ENCODE measurements at regions not wholly inside any gene's neighbourhood (a gene's known extent, or its start where the extent isn't known, plus 50 kb on each side); places are given as distances from the start of the nearest gene placed in this dataset.
"Not testable (repeated sequence)": the region's sequence is repeated elsewhere in the genome, so short reads cannot be mapped to it uniquely, and the experiment has no call there.

- no peak for TF ChIP-seq POLR2A (IDR thresholded peaks at IDR 0.05)
- TF ChIP-seq CTCF (IDR thresholded peaks at IDR 0.05), result no peak
- 66 to 83% methylated on average over 2 of the region's 2 CpGs for WGBS, 2 donors
- no peak overlapping the region for H3K4me3 ChIP-seq (ENCODE audit: low read depth, poor library complexity, severe bottlenecking)
- intact Hi-C loops (cut with DNase I; ENCODE audit: low total_unique reads), result no loop called here
- DNase-seq (ENCODE audit: low spot score in 2 of 2), result no peak
These were observed 55.6 kb downstream of the OR4C45 start for GRCh38 chr11:50088231-50088630.

- peak in 1 of 2 donors; percentile 3 for DNase-seq (ENCODE audit: low spot score in 2 of 2)
- 47 to 53% methylated on average over 2 of the region's 2 CpGs for WGBS, 2 donors
- intact Hi-C loops (cut with DNase I; ENCODE audit: low total_unique reads), result no loop called here
- no peak overlapping the region for H3K4me3 ChIP-seq (ENCODE audit: low read depth, poor library complexity, severe bottlenecking)
- TF ChIP-seq CTCF (IDR thresholded peaks at IDR 0.05) (no peak), POLR2A (IDR thresholded peaks at IDR 0.05) (no peak)
These were observed 65.6 kb downstream of the OR4C45 start for GRCh38 chr11:50098186-50098725.

GRCh38 chr11:50102916-50103315 lies 70.2 kb downstream of the OR4C45 start:
- TF ChIP-seq POLR2A (IDR thresholded peaks at IDR 0.05) (no peak), CTCF (IDR thresholded peaks at IDR 0.05) (no peak)
- peak in 1 of 2 donors; percentile 13 for DNase-seq (ENCODE audit: low spot score in 2 of 2)
- intact Hi-C loops (cut with DNase I; ENCODE audit: low total_unique reads), result no loop called here
- no peak overlapping the region for H3K4me3 ChIP-seq (ENCODE audit: low read depth, poor library complexity, severe bottlenecking)

GRCh38 chr11:50140686-50141085 lies 108.0 kb downstream of the OR4C45 start:
- H3K4me3 ChIP-seq (ENCODE audit: low read depth, poor library complexity, severe bottlenecking); DNase-seq (ENCODE audit: low spot score in 2 of 2); intact Hi-C loops (cut with DNase I; ENCODE audit: low total_unique reads): not testable (repeated sequence)
- 41 to 44% methylated on average over 2 of the region's 2 CpGs for WGBS, 2 donors

GRCh38 chr11:50146308-50146707 lies 113.6 kb downstream of the OR4C45 start:
- DNase-seq (ENCODE audit: low spot score in 2 of 2); H3K4me3 ChIP-seq (ENCODE audit: low read depth, poor library complexity, severe bottlenecking); intact Hi-C loops (cut with DNase I; ENCODE audit: low total_unique reads): not testable (repeated sequence)
- WGBS, 2 donors, result 32 to 60% methylated on average over 3 of the region's 3 CpGs

- H3K4me3 ChIP-seq (ENCODE audit: low read depth, poor library complexity, severe bottlenecking); DNase-seq (ENCODE audit: low spot score in 2 of 2); intact Hi-C loops (cut with DNase I; ENCODE audit: low total_unique reads): not testable (repeated sequence)
- 81 to 94% methylated on average over 2 of the region's 2 CpGs for WGBS, 2 donors
These were observed 115.3 kb downstream of the OR4C45 start for GRCh38 chr11:50147946-50148345.

GRCh38 chr11:50155508-50155907 lies 122.8 kb downstream of the OR4C45 start:
- intact Hi-C loops (cut with DNase I; ENCODE audit: low total_unique reads), result no loop called here
- TF ChIP-seq POLR2A (IDR thresholded peaks at IDR 0.05), result no peak
- no peak for TF ChIP-seq CTCF (IDR thresholded peaks at IDR 0.05)
- H3K4me3 ChIP-seq (ENCODE audit: low read depth, poor library complexity, severe bottlenecking), result no peak overlapping the region
- no peak for DNase-seq (ENCODE audit: low spot score in 2 of 2)

Measured in lower leg skin (tissue), 4 donors.